ENCODE measurements at regions not wholly inside any gene's neighbourhood (a gene's known extent, or its start where the extent isn't known, plus 50 kb on each side); places are given as distances from the start of the nearest gene placed in this dataset.

GRCh38 chr16:79421126-79421525, 179.4 kb downstream of the MAF start:
- in situ Hi-C loops (cut with MboI; ENCODE audit: low pct_unique_long_range_greater_than_20kb, low sequenced_read_pairs, unreplicated experiment): no loop called here
- TF ChIP-seq CTCF (IDR thresholded peaks at IDR 0.05; ENCODE audit: extremely low read depth, insufficient read depth, missing control alignments): no peak
- no peak for DNase-seq (ENCODE audit: low spot score)

GRCh38 chr16:79420493-79420892, 180.0 kb downstream of the MAF start:
- in situ Hi-C loops (cut with MboI; ENCODE audit: low pct_unique_long_range_greater_than_20kb, low sequenced_read_pairs, unreplicated experiment): no loop called here
- no peak for DNase-seq (ENCODE audit: low spot score)
- TF ChIP-seq CTCF (IDR thresholded peaks at IDR 0.05; ENCODE audit: extremely low read depth, insufficient read depth, missing control alignments): no peak

GRCh38 chr16:79419148-79419547, 181.4 kb downstream of the MAF start:
- in situ Hi-C loops (cut with MboI; ENCODE audit: low pct_unique_long_range_greater_than_20kb, low sequenced_read_pairs, unreplicated experiment): no loop called here
- no peak for DNase-seq (ENCODE audit: low spot score)
- no peak for TF ChIP-seq CTCF (IDR thresholded peaks at IDR 0.05; ENCODE audit: extremely low read depth, insufficient read depth, missing control alignments)

- in situ Hi-C loops (cut with MboI; ENCODE audit: low pct_unique_long_range_greater_than_20kb, low sequenced_read_pairs, unreplicated experiment): no loop called here
These were observed 182.9 kb downstream of the MAF start for GRCh38 chr16:79417601-79418008.

DNA sequence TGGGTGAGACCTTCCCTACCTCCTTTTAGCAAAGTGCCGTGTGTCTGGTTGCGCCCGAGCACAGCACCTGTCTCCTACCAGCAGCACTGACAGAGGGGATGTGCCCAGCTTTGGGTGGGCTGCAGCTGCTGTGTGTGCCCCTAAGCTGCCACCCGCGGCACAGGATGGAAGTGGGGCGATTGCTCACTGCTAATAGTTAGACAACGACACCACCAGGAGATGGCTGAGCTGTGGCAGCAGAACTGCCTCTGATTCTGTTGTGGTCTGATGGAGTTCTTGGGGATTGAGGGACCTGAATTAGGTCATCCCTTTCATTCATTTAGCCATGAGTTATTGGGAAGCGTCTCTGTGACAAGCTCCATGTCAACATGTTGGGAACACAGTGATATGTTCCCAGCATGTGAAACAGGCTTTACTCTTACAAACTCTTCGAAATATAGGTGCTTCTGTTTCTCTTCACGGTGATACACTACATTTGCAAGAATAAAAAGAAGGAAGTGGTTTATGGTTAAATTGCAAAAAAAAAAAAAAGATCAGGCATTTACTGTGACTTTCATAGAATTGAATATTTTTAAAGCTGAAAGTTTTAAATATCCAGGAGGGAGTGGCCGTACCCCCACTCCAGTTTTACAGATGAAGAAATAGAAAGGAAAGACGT, 184.4 kb downstream of the MAF start:
- no peak for TF ChIP-seq CTCF (IDR thresholded peaks at IDR 0.05; ENCODE audit: extremely low read depth, insufficient read depth, missing control alignments)
- no peak for DNase-seq (ENCODE audit: low spot score)
- in situ Hi-C loops (cut with MboI; ENCODE audit: low pct_unique_long_range_greater_than_20kb, low sequenced_read_pairs, unreplicated experiment): no loop called here

More at GRCh38 chr16:79417601-79418008, 182.9 kb downstream of the MAF start:
- no peak for TF ChIP-seq CTCF (IDR thresholded peaks at IDR 0.05; ENCODE audit: extremely low read depth, insufficient read depth, missing control alignments)
- DNase-seq (ENCODE audit: low spot score): no peak

- no peak for TF ChIP-seq CTCF (IDR thresholded peaks at IDR 0.05; ENCODE audit: extremely low read depth, insufficient read depth, missing control alignments)
- no peak for DNase-seq (ENCODE audit: low spot score)
- in situ Hi-C loops (cut with MboI; ENCODE audit: low pct_unique_long_range_greater_than_20kb, low sequenced_read_pairs, unreplicated experiment): no loop called here
These were observed 187.7 kb downstream of the MAF start for GRCh38 chr16:79412783-79413225.

Data from GM13977 (cell line).